H1 (cell line): ENCODE measurements at regions not wholly inside any gene's neighbourhood (a gene's known extent, or its start where the extent isn't known, plus 50 kb on each side); places are given as distances from the start of the nearest gene placed in this dataset.
A peak's percentile ranks its signal among the peaks of the same experiment; 100 is the strongest.

Experiments used
- CTCF ChIA-PET: fragments of 300-600 bp; sonication (Branson Sonifier 250); formaldehyde crosslinking; loops from one replicate; lab custom pipeline; 2021; ENCODE audit not compliant: partially characterized antibody; lab: Charles Lee
- POLR2A ChIA-PET: fragments of 300-600 bp; sonication (Branson Sonifier 250); formaldehyde crosslinking; loops from one replicate; lab custom pipeline; 2021; ENCODE audit warnings: inconsistent platforms; ENCODE audit not compliant: partially characterized antibody; lab: Charles Lee
- DNase-seq, 2 experiments: peaks; one replicate each; pipeline versions ENCODE4 v3.0.0 to v3.0.0-alpha.2; 2010 to 2022; ENCODE audit warnings: low spot score in 2 of 2, low read depth in 1 of 2, mixed read lengths in 1 of 2
- FAIRE-seq: peaks from 2 replicates; lab custom pipeline; 2011; peaks lifted over from hg19 to GRCh38; lab: Jason Lieb, UNC
- H2AFZ ChIP-seq: 2 replicates; pipeline ENCODE4 v1.8.1; 2012; ENCODE audit warnings: low read length, inconsistent platforms
- H2AK5ac ChIP-seq: 2 replicates; pipeline ENCODE4 v1.6.1; 2013; ENCODE audit warnings: low read depth, low read length
- H2BK120ac ChIP-seq: replicated peaks from 2 replicates; pipeline ENCODE3; 2013; ENCODE audit warnings: low read depth, low read length, inconsistent platforms
- H2BK12ac ChIP-seq: 2 replicates; pipeline ENCODE4 v1.6.1; 2013; ENCODE audit warnings: low read depth, low read length
- H2BK15ac ChIP-seq: 2 replicates; pipeline ENCODE4 v1.6.1; 2013; ENCODE audit warnings: low read length
- H2BK20ac ChIP-seq: 2 replicates; pipeline ENCODE4 v1.6.1; 2013; ENCODE audit warnings: low read length
- H2BK5ac ChIP-seq: 2 replicates; pipeline ENCODE4 v1.6.1; 2013; ENCODE audit warnings: low read depth, low read length
- H3K14ac ChIP-seq: 2 replicates; pipeline ENCODE4 v1.6.1; 2013; ENCODE audit warnings: inconsistent platforms; ENCODE audit not compliant: insufficient read length
- H3K18ac ChIP-seq: 2 replicates; pipeline ENCODE4 v1.6.1; 2013; ENCODE audit warnings: low read length; ENCODE audit errors: extremely low read depth
- H3K23ac ChIP-seq: 2 replicates; pipeline ENCODE4 v1.6.1; 2013; ENCODE audit warnings: inconsistent platforms; ENCODE audit not compliant: insufficient read length
- H3K23me2 ChIP-seq: 2 replicates; pipeline ENCODE4 v1.6.1; 2013; ENCODE audit warnings: low read depth, low read length
- H3K27ac ChIP-seq: 2 replicates; pipeline ENCODE4 v1.6.1; 2011; ENCODE audit warnings: low read depth, low read length, inconsistent platforms
- H3K27me3 ChIP-seq, 4 experiments: replicated peaks in 1 of 4; 1 replicate in 1 of 4; 2 replicates in 3 of 4; pipeline versions ENCODE4 v1.6.1 to v1.8.1; 2011 to 2013; ENCODE audit warnings: low read length in 3 of 4, mild to moderate bottlenecking in 3 of 4, inconsistent platforms in 2 of 4, mixed read lengths in 2 of 4, moderate library complexity in 1 of 4; ENCODE audit not compliant: control insufficient read depth in 3 of 4, insufficient read depth in 3 of 4; ENCODE audit errors: extremely low read depth in 1 of 4
- H3K36me3 ChIP-seq, 4 experiments: 2 replicates each; pipeline versions ENCODE4 v1.6.1 to v1.8.1; 2011 to 2013; ENCODE audit warnings: mild to moderate bottlenecking in 4 of 4, low read length in 3 of 4, moderate library complexity in 2 of 4, control low read depth in 1 of 4, inconsistent platforms in 1 of 4; ENCODE audit not compliant: insufficient read depth in 4 of 4, control insufficient read depth in 2 of 4
- H3K4ac ChIP-seq: replicated peaks from 2 replicates; pipeline ENCODE3; 2013; ENCODE audit warnings: low read length, low read depth, mixed read lengths, inconsistent platforms; ENCODE audit not compliant: insufficient read length
- H3K4me1 ChIP-seq, 4 experiments: replicated peaks in 1 of 4; 1 replicate in 1 of 4; 2 replicates in 3 of 4; pipeline versions ENCODE4 v1.6.1 to v1.8.1; 2011 to 2013; ENCODE audit warnings: low read length in 3 of 4, inconsistent platforms in 2 of 4, mixed read lengths in 1 of 4; ENCODE audit not compliant: insufficient read depth in 4 of 4, control insufficient read depth in 3 of 4
- H3K4me2 ChIP-seq, 2 experiments: 2 replicates each; pipeline versions ENCODE4 v1.6.1 to v1.8.1; 2011 to 2013; ENCODE audit warnings: low read depth in 2 of 2, low read length in 2 of 2, control low read depth in 1 of 2, inconsistent platforms in 1 of 2, mild to moderate bottlenecking in 1 of 2; ENCODE audit not compliant: insufficient read depth in 1 of 2
- H3K4me3 ChIP-seq, 4 experiments: fragments of 200-600, 300-600 bp in 1 of 4; sonication (generic), shearing (Covaris generic), sonication (Bioruptor Twin) in 1 of 4; 2 replicates each; pipeline versions ENCODE4 v1.5.1 to v1.8.1; 2011 to 2016; ENCODE audit warnings: low read length in 4 of 4, low read depth in 3 of 4, control low read depth in 2 of 4, inconsistent platforms in 2 of 4, mild to moderate bottlenecking in 2 of 4, mixed read lengths in 1 of 4, moderate library complexity in 1 of 4; ENCODE audit not compliant: insufficient read depth in 2 of 4; ENCODE audit errors: extremely low read depth in 1 of 4
- H3K56ac ChIP-seq: replicated peaks from 2 replicates; pipeline ENCODE3; 2013; ENCODE audit warnings: low read depth, mild to moderate bottlenecking, mixed read lengths, low read length, inconsistent platforms; ENCODE audit not compliant: insufficient read length
- H3K79me1 ChIP-seq: 2 replicates; pipeline ENCODE4 v1.6.1; 2013; ENCODE audit warnings: low read depth, low read length, control low read depth
- H3K79me2 ChIP-seq, 2 experiments: 2 replicates each; pipeline versions ENCODE4 v1.6.1 to v1.8.1; 2012 to 2013; ENCODE audit warnings: low read length in 2 of 2, mild to moderate bottlenecking in 2 of 2, inconsistent platforms in 1 of 2; ENCODE audit not compliant: insufficient read depth in 2 of 2, control insufficient read depth in 1 of 2
- H3K9ac ChIP-seq, 4 experiments: replicated peaks in 1 of 4; 1 replicate in 1 of 4; 2 replicates in 3 of 4; pipeline versions ENCODE4 v1.6.1 to v1.8.1; 2011 to 2013; ENCODE audit warnings: low read depth in 3 of 4, low read length in 3 of 4, control low read depth in 2 of 4, mild to moderate bottlenecking in 2 of 4, moderate library complexity in 2 of 4, inconsistent platforms in 1 of 4; ENCODE audit errors: extremely low read depth in 1 of 4
- H3K9me3 ChIP-seq, 2 experiments: 2 replicates each; pipeline versions ENCODE4 v1.6.1 to v1.8.1; 2012 to 2013; ENCODE audit warnings: mild to moderate bottlenecking in 2 of 2, moderate library complexity in 2 of 2, control low read depth in 1 of 2, inconsistent platforms in 1 of 2, low read depth in 1 of 2, low read length in 1 of 2, mixed read lengths in 1 of 2; ENCODE audit not compliant: insufficient read depth in 2 of 2
- H4K20me1 ChIP-seq, 2 experiments: replicated peaks in 1 of 2; 2 replicates each; pipeline versions ENCODE3 to v1.8.1; 2011 to 2013; ENCODE audit warnings: inconsistent platforms in 2 of 2, low read length in 2 of 2, mild to moderate bottlenecking in 1 of 2; ENCODE audit not compliant: insufficient read depth in 2 of 2, control insufficient read depth in 1 of 2
- H4K5ac ChIP-seq: 2 replicates; pipeline ENCODE4 v1.6.1; 2013; ENCODE audit warnings: low read length, low read depth, mixed read lengths, inconsistent platforms; ENCODE audit not compliant: insufficient read length
- H4K8ac ChIP-seq: 2 replicates; pipeline ENCODE4 v1.8.0; 2013; ENCODE audit warnings: mild to moderate bottlenecking, moderate library complexity, low read length, inconsistent platforms; ENCODE audit not compliant: insufficient read depth; ENCODE audit errors: extremely low read depth
- H4K91ac ChIP-seq: replicated peaks from 2 replicates; pipeline ENCODE3; 2013; ENCODE audit warnings: low read length, mixed read lengths, inconsistent platforms; ENCODE audit not compliant: insufficient read length
- CBX8 ChIP-seq: fragments of 300-800, 300-1000 bp; sonication (generic); IDR thresholded peaks from 2 replicates; pipeline ENCODE4 v1.7.1; 2016; ENCODE audit warnings: low read depth, low read length, borderline replicate concordance
- CTBP2 ChIP-seq: IDR thresholded peaks from 2 replicates; pipeline ENCODE4 v1.7.0; 2011; ENCODE audit warnings: borderline replicate concordance, mild to moderate bottlenecking, moderate library complexity, mixed read lengths, low read length; ENCODE audit not compliant: insufficient read depth, insufficient read length
- KDM5A ChIP-seq: fragments of 200-600 bp; IDR thresholded peaks from 2 replicates; pipeline ENCODE4 v1.7.1; 2012; ENCODE audit warnings: mild to moderate bottlenecking, low read length, inconsistent platforms, mixed read lengths
- TAF1 ChIP-seq: IDR thresholded peaks from 2 replicates; pipeline ENCODE4 v1.6.1; 2011; ENCODE audit warnings: mild to moderate bottlenecking, low read depth, low read length
- WGBS, 2 experiments: shearing (Covaris generic) in 1 of 2; methylation state at CpG; one replicate each; pipeline versions ENCODE4 v1.1.6 to v1.1.7; 2013 to 2015; ENCODE audit warnings: low lambda C conversion rate in 2 of 2, mixed read lengths in 2 of 2, inconsistent platforms in 1 of 2, low coverage in 1 of 2, missing lambda C conversion rate in 1 of 2; ENCODE audit not compliant: insufficient replicate concordance in 2 of 2, insufficient coverage in 1 of 2, insufficient read length in 1 of 2; ENCODE audit errors: extremely low coverage in 1 of 2, missing lambda C conversion rate in 1 of 2; 5-methylcytosine and 5-hydroxymethylcytosine counted together
- TF ChIP-seq, protein P1 (sequence below): IDR thresholded peaks from 2 replicates; pipeline ENCODE4 v1.6.1; 2012; ENCODE audit warnings: inconsistent platforms

DNA sequence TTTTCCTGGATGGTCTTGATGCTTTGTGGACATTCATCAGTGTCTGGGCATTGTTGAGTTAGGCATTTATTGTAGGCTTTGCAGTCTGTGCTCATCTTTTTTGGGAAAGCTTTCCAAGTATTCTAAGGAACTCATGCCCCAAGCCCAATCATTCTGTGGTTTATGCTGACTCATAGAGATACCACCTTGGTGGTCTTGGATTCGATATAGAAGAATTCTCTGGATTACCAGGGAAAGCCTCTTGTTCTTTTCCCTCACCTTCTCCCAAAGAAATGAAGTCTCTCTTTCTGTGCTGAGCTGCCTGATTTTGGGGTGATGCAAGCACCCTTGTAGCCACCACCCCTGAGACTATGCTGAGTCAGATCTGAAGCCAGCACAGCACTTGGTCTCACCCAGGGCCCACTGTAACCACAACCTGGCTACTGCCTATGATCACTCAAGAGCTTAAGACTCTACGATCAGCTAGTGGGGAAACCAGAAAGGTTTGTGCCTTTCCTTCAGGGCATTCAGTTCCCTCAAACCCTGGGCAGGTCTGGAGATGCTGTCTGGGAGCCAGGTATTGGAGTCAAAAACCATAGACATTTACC, 422.6 kb downstream of the NUF2 start:
- Histone ChIP-seq H2AK5ac (no peak overlapping the region), H3K23me2 (no peaks in the 10 kb centered on the region), H3K4me3 (no peak overlapping the region), H3K4me1 (no peaks in the 10 kb centered on the region), H3K4me2 (no peak overlapping the region), H3K56ac (no peak overlapping the region), H3K9me3 (peaks cover 0 to 6% of the 10 kb centered on the region in 2 experiments; a peak in 2 of 4 replicates), H2BK15ac (no peak overlapping the region), H2BK12ac (0 out of 2 replicates have a peak overlapping the region, but pooled peaks have one; percentile 31), H4K8ac (no peak overlapping the region), H3K36me3 (no peaks in the 10 kb centered on the region), H3K14ac (no peak overlapping the region), H2AFZ (no peak overlapping the region), H2BK20ac (no peak overlapping the region), H2BK5ac (no peak overlapping the region), H3K23ac (no peak overlapping the region), H3K27ac (no peak overlapping the region), H3K9ac (no peak overlapping the region), H3K79me2 (no peaks in the 10 kb centered on the region), H4K91ac (no peak overlapping the region), H2BK120ac (no peak overlapping the region)
- CTCF ChIA-PET: interaction anchor here (0.6 kb wide), 1 partner anchor 534 kb away, joined by 3 read pairs; no protein-coding TSS in a partner anchor
- POLR2A ChIA-PET: no interaction called here
- DNase-seq: no peak
- TF ChIP-seq, protein P1, sequence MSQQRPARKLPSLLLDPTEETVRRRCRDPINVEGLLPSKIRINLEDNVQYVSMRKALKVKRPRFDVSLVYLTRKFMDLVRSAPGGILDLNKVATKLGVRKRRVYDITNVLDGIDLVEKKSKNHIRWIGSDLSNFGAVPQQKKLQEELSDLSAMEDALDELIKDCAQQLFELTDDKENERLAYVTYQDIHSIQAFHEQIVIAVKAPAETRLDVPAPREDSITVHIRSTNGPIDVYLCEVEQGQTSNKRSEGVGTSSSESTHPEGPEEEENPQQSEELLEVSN: no peak
- no peak for TF ChIP-seq CBX8
- no peak for TF ChIP-seq KDM5A
- TF ChIP-seq TAF1: no peak
- TF ChIP-seq CTBP2: no peak
- TF ChIP-seq, all 59 proteins: peak for 0
- no peak overlapping the region for H3K4ac ChIP-seq
- no peak overlapping the region for H3K18ac ChIP-seq
- H3K27me3 ChIP-seq: no peaks in the 10 kb centered on the region
- 88% methylated on average over 2 of the region's 2 CpGs; no CpG with 5 or more reads in 1 of the 2 experiments for whole genome bisulfite sequencing, 2 experiments
- no peaks in the 10 kb centered on the region for H3K79me1 ChIP-seq
- FAIRE-seq: no peak
- H4K5ac ChIP-seq: no peak overlapping the region
- H4K20me1 ChIP-seq: no peaks in the 10 kb centered on the region
